Activated CD8-positive, alpha-beta memory T cell treated with anti-CD3 and anti-CD28 coated beads, Interleukin-2, amount 50 U/mL, for 48 hours (primary cell): ENCODE measurements at regions not wholly inside any gene's neighbourhood (a gene's known extent, or its start where the extent isn't known, plus 50 kb on each side); places are given as distances from the start of the nearest gene placed in this dataset.

Experiments
- DNase-seq: peaks from one replicate; pipeline ENCODE4 v3.0.0-alpha.2; 2020

GRCh38 chr6:164911151-164911550 lies 398.3 kb downstream of the C6orf118 start:
- DNase-seq, result no peak

GRCh38 chr6:164906766-164907165 lies 402.6 kb downstream of the C6orf118 start:
- no peak for DNase-seq

- no peak for DNase-seq
These were observed 404.1 kb downstream of the C6orf118 start for GRCh38 chr6:164905311-164905710.

GRCh38 chr6:164898412-164898811 lies 411.0 kb downstream of the C6orf118 start:
- no peak for DNase-seq

GRCh38 chr6:164897523-164898235 lies 411.7 kb downstream of the C6orf118 start:
- DNase-seq, result no peak

- DNase-seq, result no peak
These were observed 419.4 kb downstream of the C6orf118 start for GRCh38 chr6:164889980-164890379.

- DNase-seq, result no peak
These were observed 421.7 kb downstream of the C6orf118 start for GRCh38 chr6:164887660-164888059.

GRCh38 chr6:164882236-164882635 lies 427.2 kb downstream of the C6orf118 start:
- DNase-seq, result no peak

GRCh38 chr6:164871783-164872182 lies 437.6 kb downstream of the C6orf118 start:
- DNase-seq, result no peak

- DNase-seq, result no peak
These were observed 439.2 kb downstream of the C6orf118 start for GRCh38 chr6:164870164-164870563.

GRCh38 chr6:164861967-164862366 lies 447.4 kb downstream of the C6orf118 start:
- DNase-seq, result no peak

GRCh38 chr6:164859816-164860215 lies 449.6 kb downstream of the C6orf118 start:
- no peak for DNase-seq

GRCh38 chr6:164856138-164856537 lies 453.3 kb downstream of the C6orf118 start:
- DNase-seq, result no peak

- no peak for DNase-seq
These were observed 454.1 kb downstream of the C6orf118 start for GRCh38 chr6:164855281-164855680.

- no peak for DNase-seq
These were observed 454.9 kb downstream of the C6orf118 start for GRCh38 chr6:164854526-164854925.

- DNase-seq, result no peak
These were observed 463.6 kb downstream of the C6orf118 start for GRCh38 chr6:164845773-164846172.

- no peak for DNase-seq
These were observed 467.3 kb downstream of the C6orf118 start for GRCh38 chr6:164842085-164842484.

- no peak for DNase-seq
These were observed 471.3 kb downstream of the C6orf118 start for GRCh38 chr6:164838068-164838615.

- no peak for DNase-seq
These were observed 472.9 kb downstream of the C6orf118 start for GRCh38 chr6:164836486-164836885.

GRCh38 chr6:164832410-164832809 lies 477.0 kb downstream of the C6orf118 start:
- no peak for DNase-seq

- no peak for DNase-seq
These were observed 481.9 kb downstream of the C6orf118 start for GRCh38 chr6:164827537-164827936.

GRCh38 chr6:164826831-164827468 lies 482.5 kb downstream of the C6orf118 start:
- DNase-seq, result no peak

- DNase-seq, result no peak
These were observed 484.0 kb downstream of the C6orf118 start for GRCh38 chr6:164825386-164825785.

- no peak for DNase-seq
These were observed 491.7 kb downstream of the C6orf118 start for GRCh38 chr6:164817662-164818061.
